GM20000 (cell line): ENCODE measurements at regions not wholly inside any gene's neighbourhood (a gene's known extent, or its start where the extent isn't known, plus 50 kb on each side); places are given as distances from the start of the nearest gene placed in this dataset.

Experiments
- DNase-seq: peaks from one replicate; pipeline ENCODE4 v3.0.0; 2012; ENCODE audit warnings: low spot score
- TF ChIP-seq, protein P1 (sequence below): IDR thresholded peaks from 2 replicates; pipeline ENCODE4 v1.5.1; 2012; ENCODE audit warnings: mild to moderate bottlenecking, control low read depth; ENCODE audit errors: extremely low read depth, missing control alignments

DNA sequence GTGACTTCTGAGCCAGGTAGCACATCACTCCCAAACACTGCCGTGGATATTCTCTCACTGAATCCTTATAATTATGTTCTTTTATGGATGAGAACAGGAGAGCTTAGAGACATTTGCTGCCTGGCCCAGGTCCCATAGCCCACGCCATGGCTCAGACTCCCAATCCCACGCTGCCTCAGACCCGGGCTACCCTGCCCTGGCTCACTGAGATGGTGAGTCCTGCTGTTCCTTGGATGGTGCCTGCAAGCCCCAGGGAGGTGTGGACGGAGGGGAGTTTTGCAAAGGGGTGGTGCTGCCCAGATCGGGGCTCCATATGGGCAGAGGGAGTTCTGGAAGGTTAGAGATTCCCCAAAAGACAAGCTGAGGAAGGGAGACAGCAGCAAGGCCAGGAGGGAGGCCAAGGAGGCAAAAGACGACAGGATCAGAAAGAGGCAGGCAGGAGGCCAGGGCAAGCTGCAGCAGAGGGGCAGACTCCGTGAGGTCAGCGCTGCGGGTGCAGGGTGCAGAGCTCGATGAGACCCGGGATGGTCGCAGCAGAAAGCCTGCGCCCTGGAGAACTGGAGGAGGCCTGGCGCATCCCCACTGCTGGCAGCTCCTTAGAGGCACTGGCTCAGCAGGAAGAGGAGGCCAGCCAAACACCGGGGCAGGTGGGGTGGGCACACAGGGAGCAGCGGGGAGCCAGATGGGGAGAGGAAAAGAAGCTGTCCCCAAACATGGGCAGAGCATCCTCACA lies 95.7 kb upstream of the ALDH1A3 start:
- DNase-seq, result no peak
- TF ChIP-seq, protein P1, sequence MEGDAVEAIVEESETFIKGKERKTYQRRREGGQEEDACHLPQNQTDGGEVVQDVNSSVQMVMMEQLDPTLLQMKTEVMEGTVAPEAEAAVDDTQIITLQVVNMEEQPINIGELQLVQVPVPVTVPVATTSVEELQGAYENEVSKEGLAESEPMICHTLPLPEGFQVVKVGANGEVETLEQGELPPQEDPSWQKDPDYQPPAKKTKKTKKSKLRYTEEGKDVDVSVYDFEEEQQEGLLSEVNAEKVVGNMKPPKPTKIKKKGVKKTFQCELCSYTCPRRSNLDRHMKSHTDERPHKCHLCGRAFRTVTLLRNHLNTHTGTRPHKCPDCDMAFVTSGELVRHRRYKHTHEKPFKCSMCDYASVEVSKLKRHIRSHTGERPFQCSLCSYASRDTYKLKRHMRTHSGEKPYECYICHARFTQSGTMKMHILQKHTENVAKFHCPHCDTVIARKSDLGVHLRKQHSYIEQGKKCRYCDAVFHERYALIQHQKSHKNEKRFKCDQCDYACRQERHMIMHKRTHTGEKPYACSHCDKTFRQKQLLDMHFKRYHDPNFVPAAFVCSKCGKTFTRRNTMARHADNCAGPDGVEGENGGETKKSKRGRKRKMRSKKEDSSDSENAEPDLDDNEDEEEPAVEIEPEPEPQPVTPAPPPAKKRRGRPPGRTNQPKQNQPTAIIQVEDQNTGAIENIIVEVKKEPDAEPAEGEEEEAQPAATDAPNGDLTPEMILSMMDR, result no peak

DNA sequence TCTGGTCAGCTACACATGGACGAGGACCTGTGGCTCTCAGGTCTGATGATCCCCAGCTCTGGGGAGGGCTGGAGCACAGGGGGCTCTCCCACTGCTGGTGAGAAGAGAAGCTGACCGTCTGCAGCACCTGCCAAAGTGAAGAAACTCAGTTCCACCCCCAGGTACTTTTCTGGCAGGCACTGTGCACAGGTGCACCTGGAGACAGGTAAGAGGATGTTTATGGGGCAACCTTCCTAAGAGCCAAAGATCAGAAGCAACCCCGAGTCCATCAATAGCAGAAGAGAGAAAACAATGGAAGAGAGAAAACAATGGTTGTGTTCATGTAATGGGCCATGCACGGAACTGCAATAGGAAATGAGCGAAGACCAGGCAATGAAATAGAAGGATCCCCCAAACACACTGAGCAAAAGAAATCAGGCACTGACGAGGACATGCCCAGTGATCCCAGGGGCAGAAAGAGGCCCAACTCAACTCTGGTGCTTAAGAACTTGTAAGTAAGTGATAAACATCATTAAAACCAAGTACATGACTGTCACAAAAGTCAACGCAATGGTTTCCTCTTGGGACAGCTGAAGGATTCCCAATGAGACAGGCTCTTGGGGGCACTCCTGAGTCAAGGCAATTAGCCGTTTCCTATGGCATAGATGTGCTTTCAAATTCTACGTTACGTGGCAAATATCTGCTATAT lies 95.0 kb upstream of the ALDH1A3 start:
- TF ChIP-seq, protein P1, result no peak
- no peak for DNase-seq

DNA sequence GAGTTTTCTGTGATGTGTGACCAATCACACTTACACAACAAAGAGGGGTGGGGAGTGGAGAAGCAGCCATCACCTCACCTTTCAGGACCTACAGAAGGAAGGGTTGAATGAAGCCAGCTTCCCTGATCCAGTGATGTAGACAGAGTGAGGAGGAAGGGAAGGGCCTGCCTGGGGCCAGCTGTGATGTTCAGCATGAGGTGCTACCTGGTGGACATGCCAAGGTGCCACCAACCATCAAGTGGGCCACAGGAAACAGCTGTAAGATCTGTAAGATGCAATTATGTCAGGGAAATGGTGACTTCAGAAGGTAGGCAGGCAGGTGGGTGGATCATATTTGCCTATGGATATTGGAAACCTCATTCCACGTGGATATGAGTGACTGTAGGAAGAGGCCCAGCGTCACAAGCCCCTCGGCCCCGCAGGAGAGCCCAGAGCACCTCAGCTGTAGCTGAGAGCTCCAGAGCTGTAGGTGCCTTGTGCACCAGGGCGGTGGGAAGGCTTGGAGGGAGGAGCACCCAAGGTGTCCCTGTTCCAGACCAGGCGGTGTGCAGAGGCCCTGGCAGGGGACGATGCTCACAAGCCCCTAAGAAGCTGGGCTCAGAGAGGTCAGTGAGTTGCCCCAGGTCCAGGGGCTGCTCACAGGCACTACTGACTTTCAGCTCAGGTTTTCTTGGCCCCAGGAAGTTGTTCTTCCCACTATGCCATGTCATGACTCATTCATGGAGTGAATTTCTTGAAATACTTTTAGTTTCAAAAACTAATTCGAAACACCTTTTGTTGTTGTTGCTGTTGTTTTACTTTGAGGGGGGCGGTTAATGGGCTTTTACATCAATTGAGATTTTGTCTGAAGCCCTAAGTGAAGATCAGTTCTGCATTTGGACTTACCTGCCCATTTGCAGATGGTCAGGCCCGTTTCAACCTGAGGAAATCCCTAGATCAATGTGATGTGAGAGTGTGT lies 94.2 kb upstream of the ALDH1A3 start:
- TF ChIP-seq, protein P1, result no peak
- DNase-seq, result no peak

DNA sequence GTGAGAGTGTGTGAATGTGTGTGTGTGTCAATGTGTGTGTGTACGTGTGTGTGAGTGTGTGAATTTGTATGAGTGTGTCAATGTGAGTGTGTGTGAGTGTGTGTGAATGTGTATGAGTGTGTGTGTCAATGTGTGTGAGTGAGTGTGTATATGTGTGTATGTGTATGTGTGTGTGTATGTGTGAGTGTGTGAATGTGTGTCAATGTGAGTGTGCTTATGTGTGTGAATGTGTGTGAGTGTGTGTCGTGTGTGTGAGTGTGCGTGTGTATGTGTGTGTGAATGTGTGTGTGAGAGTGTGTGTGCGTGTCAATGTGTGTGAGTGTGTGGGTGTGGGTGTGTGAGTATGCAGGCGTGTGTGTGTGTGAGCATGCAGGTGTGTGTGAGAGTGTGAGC lies 93.5 kb upstream of the ALDH1A3 start:
- no peak for DNase-seq
- TF ChIP-seq, protein P1, result no peak

DNA sequence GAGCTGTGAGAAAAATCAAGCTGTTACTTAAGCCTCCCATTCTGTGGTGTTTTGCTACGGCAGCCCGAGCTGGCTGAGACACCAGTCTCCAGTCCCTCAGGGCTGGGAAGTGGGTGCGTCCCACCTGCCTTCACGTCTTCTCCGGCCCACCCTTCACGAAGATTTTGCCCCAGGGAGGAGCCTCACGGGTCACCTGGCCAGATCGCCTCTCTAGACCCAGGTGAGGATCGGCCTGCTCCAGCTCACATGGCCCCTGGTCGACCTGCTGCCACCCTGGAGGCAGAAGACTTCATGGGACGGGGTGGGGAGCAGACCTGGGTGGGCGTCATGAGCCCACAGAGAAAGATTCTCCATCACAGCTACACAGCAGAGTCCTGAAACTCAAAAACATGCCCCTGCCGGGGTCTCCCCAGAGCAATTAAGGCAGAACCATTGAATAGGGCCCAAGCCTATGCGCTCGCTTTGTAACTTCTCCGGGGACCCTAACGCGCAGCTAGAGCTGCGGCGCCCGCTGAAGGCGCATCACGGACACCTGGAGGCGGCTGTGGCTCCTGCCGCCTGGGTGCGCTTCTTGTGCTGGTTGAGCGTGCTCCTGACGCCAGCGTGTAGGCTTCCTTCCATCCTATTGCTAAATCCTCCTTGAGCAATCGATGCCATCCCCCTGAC lies 92.6 kb upstream of the ALDH1A3 start:
- TF ChIP-seq, protein P1, result no peak
- no peak for DNase-seq

DNA sequence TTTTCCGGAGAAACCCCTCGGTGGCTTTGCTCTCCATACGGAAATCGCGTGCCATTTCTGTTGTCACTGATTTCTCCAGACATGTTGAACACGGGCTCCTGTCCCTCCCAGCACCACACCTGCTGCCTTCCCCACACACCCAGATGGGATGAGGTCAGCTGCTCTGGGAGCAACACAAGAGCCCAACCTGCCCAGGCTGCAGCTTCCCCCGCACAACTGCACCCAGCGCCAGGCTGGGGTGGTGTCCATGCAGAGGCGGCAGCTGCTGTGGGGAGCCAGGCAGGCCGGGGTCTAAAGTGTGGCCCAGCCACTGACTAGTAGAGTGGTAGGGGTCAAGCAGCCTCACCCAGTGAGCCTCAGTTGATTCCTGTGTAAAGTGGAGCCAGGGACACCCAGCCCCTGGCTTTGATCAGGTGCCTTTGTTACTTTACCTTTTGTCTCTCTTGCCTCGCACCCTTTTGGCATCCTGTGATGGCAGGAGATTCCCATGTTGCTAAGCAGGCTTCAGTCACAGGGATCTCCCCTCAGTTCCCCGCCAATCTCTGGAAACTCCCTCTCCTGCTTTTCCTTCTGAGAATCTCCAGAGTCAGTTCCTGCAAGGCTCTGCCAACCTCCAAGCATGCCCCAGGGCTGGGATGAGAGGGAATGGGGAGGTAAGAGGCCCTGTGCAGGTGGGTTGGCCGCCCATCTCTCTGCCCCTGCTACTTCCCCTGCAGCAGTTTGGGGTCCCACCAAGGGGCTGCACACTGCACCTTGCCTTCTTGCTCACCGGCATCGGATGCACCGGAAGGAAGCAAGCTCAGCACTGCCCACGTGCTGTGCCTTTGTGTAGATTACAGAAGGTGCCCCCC lies 91.8 kb upstream of the ALDH1A3 start:
- DNase-seq, result no peak
- TF ChIP-seq, protein P1, result no peak
